Heart right ventricle (tissue), 16 donors: ENCODE measurements at regions not wholly inside any gene's neighbourhood (a gene's known extent, or its start where the extent isn't known, plus 50 kb on each side); places are given as distances from the start of the nearest gene placed in this dataset.

ENCODE experiments used
- ATAC-seq, 8 donors: fragments of 200-7000 bp; cut with Tn5 transposase; one replicate each; pipeline ENCODE4 v1.9.1; 2020; ENCODE audit warnings: mild to moderate bottlenecking in 8 of 8, moderate library complexity in 8 of 8, moderate number of reproducible peaks in 1 of 8
- DNase-seq, 2 donors: peaks; one replicate each; pipeline ENCODE4 v3.0.0-alpha.2; 2020
- H3K27ac ChIP-seq, 10 donors: fragments of 200-600 bp; sonication (generic) in 2 of 10; one replicate each; pipeline versions ENCODE4 v1.5.0 to v1.8.0; 2020 to 2022; ENCODE audit warnings: mild to moderate bottlenecking in 3 of 10
- H3K27me3 ChIP-seq, 7 donors: fragments of 200-600 bp; one replicate each; pipeline ENCODE4 v1.8.0; 2021 to 2022; ENCODE audit warnings: mild to moderate bottlenecking in 2 of 7
- H3K36me3 ChIP-seq, 9 donors: fragments of 200-600 bp; sonication (generic) in 1 of 9; one replicate each; pipeline versions ENCODE4 v1.5.0 to v1.8.0; 2020 to 2022; ENCODE audit warnings: mild to moderate bottlenecking in 2 of 9
- H3K4me1 ChIP-seq, 9 donors: fragments of 200-600 bp; sonication (generic) in 1 of 9; one replicate each; pipeline versions ENCODE4 v1.5.0 to v1.8.0; 2020 to 2022; ENCODE audit warnings: mild to moderate bottlenecking in 4 of 9
- H3K4me3 ChIP-seq, 10 donors: fragments of 200-600 bp; sonication (generic) in 2 of 10; one replicate each; pipeline versions ENCODE4 v1.5.0 to v1.8.0; 2020 to 2022; ENCODE audit warnings: mild to moderate bottlenecking in 7 of 10, moderate library complexity in 2 of 10
- H3K9me3 ChIP-seq, 11 donors: fragments of 200-600 bp in 10 of 11; sonication (generic) in 2 of 11; one replicate each; pipeline versions ENCODE4 v1.5.0 to v1.8.0; 2013 to 2022; ENCODE audit warnings: mild to moderate bottlenecking in 2 of 11, control low read depth in 1 of 11, moderate library complexity in 1 of 11
- CTCF ChIP-seq, 9 donors: fragments of 200-600 bp; sonication (generic) in 2 of 9; IDR thresholded peaks; one replicate each; pipeline versions ENCODE4 v1.5.0 to v1.8.0; 2021 to 2022; ENCODE audit warnings: antibody characterized with exemption in 9 of 9, mild to moderate bottlenecking in 5 of 9, moderate library complexity in 1 of 9
- WGBS, 2 donors: extraction: QIAGEN DNeasy Blood & Tissue Kit; methylation state at CpG; one replicate each; pipeline ENCODE4 v1.1.7; 2013; ENCODE audit warnings: inconsistent platforms in 1 of 2; 5-methylcytosine and 5-hydroxymethylcytosine counted together
- intact Hi-C, 10 donors: fragments of 100-400 bp; cut with DNase I; formaldehyde crosslinking; loops; one replicate each; pipeline versions ENCODE4 v1.11.1 to v1.14.2; 2022
- donor health status: Arrhythmogenic right ventricular cardiomyopathy.
- donor health status: ischemic (EF 13 %, LVEDD 7.1; RV severe dilation, severe dysfunction).
- donor health status: healthy with polysubstance abuse.
- donor health status: DM: no; HTN: yes; CAD: no.
- donor health status: DM: no; HTN: no; CAD: no.
- donor health status: ischemic (EF 25% LVEDD 6.9; RV normal size, moderate dysfunction).
- donor health status: ischemic (EF 25% LVEDD 5.7; RV mildly dilated, moderate dysfunction).
- donor health status: healthy.
- donor health status: DM: yes; HTN: yes; CAD: no.
- donor health status: Ischemic cardiomyopathy.
- donor health status: ischemic (EF 35%, LVEDD 5.7; RV mildly dilated, moderate dysfunction).
- donor health status: nonischemic (EF 11% LVEDD 7.7; RV severe dilation, severe dysfunction).
- donor health status: DM: yes; HTN: yes; CAD: no.
- donor health status: PGD.
- donor health status: ischemic (EF 29% LVEDD 5.4; RV normal size, mild dysfunction).
- donor health status: nonischemic (EF 23%, LVEDD 6.1; RV moderate dilation, normal function).

- ATAC-seq (no peak), DNase-seq (no peak)
- no peaks in the 10 kb centered on the region for H3K4me1 ChIP-seq
- WGBS, 2 donors, result 81 to 89% methylated on average over 1 of the region's 1 CpG
- H3K27me3 ChIP-seq, result no peaks in the 10 kb centered on the region
- no peak overlapping the region for H3K4me3 ChIP-seq
- no peak for TF ChIP-seq CTCF (IDR thresholded peaks at IDR 0.05)
- no peaks in the 10 kb centered on the region for H3K36me3 ChIP-seq
- intact Hi-C loops, result no loop called here
- no peaks in the 10 kb centered on the region for H3K9me3 ChIP-seq
- no peak overlapping the region for H3K27ac ChIP-seq
These were observed 190.3 kb downstream of the SLITRK1 start for GRCh38 chr13:83691966-83692365.

- H3K9me3 ChIP-seq, result no peaks in the 10 kb centered on the region
- DNase-seq, result no peak
- no peaks in the 10 kb centered on the region for H3K36me3 ChIP-seq
- H3K27me3 ChIP-seq, result no peaks in the 10 kb centered on the region
- no peaks in the 10 kb centered on the region for H3K4me1 ChIP-seq
- ATAC-seq, result no peak
- 36 to 44% methylated on average over 1 of the region's 1 CpG for WGBS, 2 donors
- no peak overlapping the region for H3K27ac ChIP-seq
- no peak overlapping the region for H3K4me3 ChIP-seq
- intact Hi-C loops, result no loop called here
- TF ChIP-seq CTCF (IDR thresholded peaks at IDR 0.05), result no peak
These were observed 200.7 kb downstream of the SLITRK1 start for GRCh38 chr13:83681547-83681946.

- Histone ChIP-seq H3K27ac (no peak overlapping the region), H3K4me1 (no peaks in the 10 kb centered on the region), H3K4me3 (no peak overlapping the region), H3K27me3 (no peaks in the 10 kb centered on the region), H3K36me3 (no peaks in the 10 kb centered on the region), H3K9me3 (peaks cover 0 to 12% (median 0%) of the 10 kb centered on the region in 11 donors)
- no peak for TF ChIP-seq CTCF (IDR thresholded peaks at IDR 0.05)
- intact Hi-C loops, result no loop called here
- ATAC-seq (no peak), DNase-seq (no peak)
These were observed 204.3 kb downstream of the SLITRK1 start for GRCh38 chr13:83677985-83678384.

DNA sequence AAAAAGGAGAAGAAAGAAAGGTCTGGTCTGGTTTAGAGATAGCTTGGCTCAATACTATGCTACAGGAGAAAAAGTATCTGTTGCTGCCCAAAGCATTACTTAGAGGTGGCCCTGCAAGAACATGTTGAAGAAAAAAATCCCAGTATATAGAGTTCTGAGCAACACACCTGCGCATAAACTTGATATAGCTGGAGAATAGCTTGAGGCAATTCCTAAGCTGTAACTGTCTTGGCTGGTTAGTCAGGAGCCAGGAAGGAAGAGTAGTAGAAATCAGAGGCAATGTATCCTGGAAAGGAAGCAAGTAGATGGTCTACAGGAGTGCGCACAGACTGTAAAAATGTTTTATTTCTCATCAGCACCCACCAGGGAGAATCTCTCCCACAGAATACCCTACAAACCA is 209.7 kb downstream of the SLITRK1 start:
- Histone ChIP-seq H3K4me1 (no peaks in the 10 kb centered on the region), H3K36me3 (no peaks in the 10 kb centered on the region), H3K4me3 (no peak overlapping the region), H3K27ac (no peak overlapping the region), H3K9me3 (peaks cover 0 to 25% (median 0%) of the 10 kb centered on the region in 11 donors), H3K27me3 (no peaks in the 10 kb centered on the region)
- whole genome bisulfite sequencing, 2 donors, result 62 to 94% methylated on average over 2 of the region's 2 CpGs
- ATAC-seq (no peak), DNase-seq (no peak)
- intact Hi-C loops, result no loop called here
- no peak for TF ChIP-seq CTCF (IDR thresholded peaks at IDR 0.05)

DNA sequence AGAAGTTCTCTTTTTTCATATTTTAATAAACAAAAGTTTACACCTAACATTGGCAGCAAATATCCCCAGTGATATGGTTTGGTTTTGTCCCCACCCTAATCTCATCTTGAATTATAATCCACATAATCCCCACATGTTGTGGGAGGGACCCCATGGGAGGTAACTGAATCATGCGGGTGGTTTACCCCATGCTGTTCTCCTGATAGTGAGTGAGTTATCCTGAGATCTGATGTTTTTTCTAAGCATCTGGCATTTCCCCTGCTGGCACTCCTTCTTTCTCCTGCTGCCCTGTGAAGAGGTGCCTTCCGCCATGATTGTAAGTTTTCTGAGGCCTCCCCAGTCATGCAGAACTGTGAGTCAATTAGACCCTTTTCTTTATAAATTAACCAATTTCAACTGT is 214.7 kb downstream of the SLITRK1 start:
- peaks cover 0 to 13% (median 0%) of the 10 kb centered on the region in 11 donors for H3K9me3 ChIP-seq
- no peak for ATAC-seq
- no peaks in the 10 kb centered on the region for H3K27me3 ChIP-seq
- 76 to 82% methylated on average over 2 of the region's 2 CpGs for WGBS, 2 donors
- no peaks in the 10 kb centered on the region for H3K4me1 ChIP-seq
- no peak for DNase-seq
- TF ChIP-seq CTCF (IDR thresholded peaks at IDR 0.05), result no peak
- H3K27ac ChIP-seq, result no peak overlapping the region
- intact Hi-C loops, result no loop called here
- H3K36me3 ChIP-seq, result no peaks in the 10 kb centered on the region
- no peak overlapping the region for H3K4me3 ChIP-seq
